ENCODE measurements at regions not wholly inside any gene's neighbourhood (a gene's known extent, or its start where the extent isn't known, plus 50 kb on each side); places are given as distances from the start of the nearest gene placed in this dataset.

DNA sequence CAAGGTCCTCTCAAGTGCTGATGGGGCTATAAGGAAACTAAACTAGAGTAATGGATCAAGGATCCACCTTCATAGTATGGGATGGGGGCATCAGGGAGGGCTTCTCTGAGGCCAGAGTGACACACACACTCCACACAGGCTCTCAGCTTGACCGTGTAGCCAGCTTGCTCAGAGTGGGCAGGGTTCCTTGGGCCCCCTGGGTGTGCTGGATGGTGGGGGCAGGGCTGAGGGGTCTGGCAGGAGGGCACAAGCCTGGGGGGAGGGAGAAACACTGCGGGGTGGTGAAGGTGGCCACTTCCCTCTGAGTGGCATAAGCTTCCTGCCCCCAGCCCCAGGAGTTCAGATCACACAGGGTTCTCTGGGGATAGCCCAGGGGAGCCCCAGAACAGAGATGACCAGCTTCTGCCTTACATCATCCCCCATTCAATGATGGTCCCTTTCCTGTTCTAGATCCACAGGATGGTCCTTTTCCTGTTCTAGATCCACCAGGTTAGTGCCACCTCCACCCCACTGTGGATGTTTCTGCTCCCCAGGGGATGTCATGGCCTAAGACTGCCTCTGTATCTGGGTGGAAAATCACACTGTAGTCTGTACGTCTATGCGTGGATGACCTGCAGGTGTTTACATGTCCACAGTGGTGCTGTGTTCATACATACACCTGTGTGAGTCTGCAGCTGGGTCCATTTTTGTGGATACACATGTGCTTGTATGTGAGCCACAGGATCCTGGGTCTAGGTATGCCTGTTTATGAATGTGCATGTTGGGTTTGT lies 525.0 kb downstream of the PTPRU start:
- intact Hi-C loops (cut with DNase I) = no loop called here
- H3K4me1 ChIP-seq = no peaks in the 10 kb centered on the region
- no peak overlapping the region for H3K4me3 ChIP-seq
- no peaks in the 10 kb centered on the region for H3K27me3 ChIP-seq
- DNase-seq (ENCODE audit: low spot score in 2 of 2) = no peak
- peaks cover 0 to 3% of the 10 kb centered on the region in 2 donors for H3K9me3 ChIP-seq
- TF ChIP-seq, protein P1, sequence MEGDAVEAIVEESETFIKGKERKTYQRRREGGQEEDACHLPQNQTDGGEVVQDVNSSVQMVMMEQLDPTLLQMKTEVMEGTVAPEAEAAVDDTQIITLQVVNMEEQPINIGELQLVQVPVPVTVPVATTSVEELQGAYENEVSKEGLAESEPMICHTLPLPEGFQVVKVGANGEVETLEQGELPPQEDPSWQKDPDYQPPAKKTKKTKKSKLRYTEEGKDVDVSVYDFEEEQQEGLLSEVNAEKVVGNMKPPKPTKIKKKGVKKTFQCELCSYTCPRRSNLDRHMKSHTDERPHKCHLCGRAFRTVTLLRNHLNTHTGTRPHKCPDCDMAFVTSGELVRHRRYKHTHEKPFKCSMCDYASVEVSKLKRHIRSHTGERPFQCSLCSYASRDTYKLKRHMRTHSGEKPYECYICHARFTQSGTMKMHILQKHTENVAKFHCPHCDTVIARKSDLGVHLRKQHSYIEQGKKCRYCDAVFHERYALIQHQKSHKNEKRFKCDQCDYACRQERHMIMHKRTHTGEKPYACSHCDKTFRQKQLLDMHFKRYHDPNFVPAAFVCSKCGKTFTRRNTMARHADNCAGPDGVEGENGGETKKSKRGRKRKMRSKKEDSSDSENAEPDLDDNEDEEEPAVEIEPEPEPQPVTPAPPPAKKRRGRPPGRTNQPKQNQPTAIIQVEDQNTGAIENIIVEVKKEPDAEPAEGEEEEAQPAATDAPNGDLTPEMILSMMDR (IDR thresholded peaks at IDR 0.05) = no peak
- no peaks in the 10 kb centered on the region for H3K36me3 ChIP-seq
- no peak overlapping the region for H3K27ac ChIP-seq

DNA sequence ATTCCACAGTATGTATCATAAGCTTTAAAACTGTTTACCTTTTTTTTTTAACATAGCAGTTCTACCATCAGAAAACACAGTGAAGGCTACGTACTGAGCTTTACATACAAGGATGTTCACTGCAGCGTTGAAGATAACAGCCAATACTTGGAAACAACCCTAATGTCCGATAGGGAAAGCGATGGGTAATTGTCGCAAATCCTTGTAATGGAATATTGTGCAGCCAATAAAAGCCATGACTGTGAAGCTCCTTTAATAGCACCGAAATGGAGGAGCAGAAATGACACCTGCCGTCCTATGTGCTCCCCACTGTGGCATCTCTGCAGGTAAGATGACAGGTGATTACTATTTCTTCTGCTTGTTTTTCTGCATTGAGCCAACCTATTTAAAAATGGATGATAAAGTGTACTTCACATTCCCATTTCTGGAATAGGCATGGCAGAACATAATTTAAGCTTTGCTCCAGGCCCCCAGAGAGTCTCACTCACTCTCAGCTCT lies 523.8 kb downstream of the PTPRU start:
- TF ChIP-seq, protein P1 (IDR thresholded peaks at IDR 0.05) = no peak
- H3K27me3 ChIP-seq = no peaks in the 10 kb centered on the region
- H3K36me3 ChIP-seq = no peaks in the 10 kb centered on the region
- no peak overlapping the region for H3K27ac ChIP-seq
- no peak overlapping the region for H3K4me3 ChIP-seq
- H3K4me1 ChIP-seq = no peaks in the 10 kb centered on the region
- DNase-seq (ENCODE audit: low spot score in 2 of 2) = no peak
- intact Hi-C loops (cut with DNase I) = no loop called here
- peaks cover 0 to 3% of the 10 kb centered on the region in 2 donors for H3K9me3 ChIP-seq

DNA sequence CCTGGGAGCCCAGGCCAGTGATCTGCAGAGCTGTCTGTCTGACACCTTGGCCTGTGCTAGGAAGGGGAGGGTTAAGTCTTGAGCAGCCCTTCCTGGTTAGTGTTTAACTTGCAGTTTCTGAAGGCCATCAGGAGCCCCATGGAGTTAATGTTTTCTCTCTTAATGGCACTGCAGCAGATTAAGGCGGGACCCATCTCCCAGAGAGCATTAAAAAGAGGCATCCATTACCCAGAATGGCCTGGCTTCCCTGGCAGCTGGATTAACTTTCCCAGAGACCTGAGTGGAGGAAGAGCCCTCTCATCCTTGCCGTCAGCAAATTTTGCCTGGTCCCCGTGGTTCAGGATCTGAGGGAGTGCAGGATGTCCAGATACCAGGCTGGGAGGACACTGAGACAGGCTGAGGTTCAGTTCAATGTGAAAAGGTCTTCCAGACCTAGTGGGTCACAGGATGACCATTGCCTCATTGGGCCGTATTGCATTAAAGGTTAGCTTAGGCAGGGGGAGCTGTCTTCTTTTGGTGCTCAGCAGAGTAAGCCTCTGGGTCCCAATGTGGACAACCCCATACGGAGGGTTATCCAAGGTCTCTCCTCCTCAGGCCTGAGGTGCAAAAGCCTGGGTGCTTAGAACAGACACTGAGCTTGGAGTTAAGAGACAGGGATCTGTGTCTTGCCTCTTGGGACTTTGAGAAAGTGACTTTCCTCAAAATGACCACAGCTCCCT lies 522.6 kb downstream of the PTPRU start:
- H3K4me3 ChIP-seq = no peak overlapping the region
- intact Hi-C loops (cut with DNase I) = no loop called here
- no peaks in the 10 kb centered on the region for H3K27me3 ChIP-seq
- H3K4me1 ChIP-seq = no peaks in the 10 kb centered on the region
- peaks cover 0 to 3% of the 10 kb centered on the region in 2 donors for H3K9me3 ChIP-seq
- H3K36me3 ChIP-seq = no peaks in the 10 kb centered on the region
- no peak overlapping the region for H3K27ac ChIP-seq
- no peak for DNase-seq (ENCODE audit: low spot score in 2 of 2)
- TF ChIP-seq, protein P1 (IDR thresholded peaks at IDR 0.05) = no peak

DNA sequence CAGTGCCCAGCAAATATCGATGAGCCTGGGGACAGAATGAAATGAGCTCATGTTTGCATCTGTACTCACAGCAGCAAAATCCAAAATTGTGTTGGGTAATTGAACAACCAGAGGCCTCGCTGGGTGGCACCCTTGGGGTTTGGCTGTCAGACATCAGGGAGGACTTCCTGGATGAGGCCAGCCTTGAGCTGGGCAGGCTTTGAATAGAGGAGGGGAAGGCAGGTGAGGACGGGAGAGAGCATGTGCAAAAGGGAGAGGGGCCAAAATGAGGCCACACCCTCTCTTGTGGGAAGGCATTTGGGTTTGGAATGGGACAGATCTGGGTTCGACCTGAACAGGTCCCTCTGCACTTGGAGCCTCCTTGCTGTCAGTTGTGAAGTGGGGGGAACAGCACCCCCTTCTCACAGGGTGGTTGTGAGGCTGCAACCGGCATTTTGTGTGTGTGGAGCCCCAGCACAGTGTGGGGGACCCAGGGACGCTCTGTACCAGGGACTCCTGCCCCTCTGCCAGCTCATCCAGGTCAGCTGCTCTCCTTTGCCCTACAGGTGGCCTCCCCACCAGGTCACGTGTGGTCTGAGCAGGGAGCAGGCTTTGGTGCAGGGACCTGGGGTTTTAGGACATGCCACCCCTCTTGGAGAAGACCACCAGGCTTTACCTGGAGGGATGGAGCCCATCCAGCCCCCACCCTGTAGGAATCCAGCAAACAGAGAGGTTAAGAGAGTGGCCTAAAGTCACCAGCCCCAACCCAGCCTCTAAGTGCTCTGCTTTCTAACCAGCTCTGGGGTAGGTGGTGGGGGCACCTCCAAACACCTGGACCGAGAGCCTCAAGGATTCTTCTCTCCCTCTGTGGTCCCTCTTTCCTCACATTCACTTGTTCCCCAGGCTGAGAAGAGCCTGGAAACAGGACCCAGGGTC lies 521.8 kb downstream of the PTPRU start:
- Histone ChIP-seq H3K4me3 (no peak overlapping the region), H3K27me3 (no peaks in the 10 kb centered on the region), H3K27ac (no peak overlapping the region), H3K36me3 (no peaks in the 10 kb centered on the region), H3K4me1 (no peaks in the 10 kb centered on the region), H3K9me3 (no peaks in the 10 kb centered on the region)
- intact Hi-C loops (cut with DNase I) = no loop called here
- no peak for DNase-seq (ENCODE audit: low spot score in 2 of 2)
- TF ChIP-seq, protein P1 (IDR thresholded peaks at IDR 0.05) = no peak

DNA sequence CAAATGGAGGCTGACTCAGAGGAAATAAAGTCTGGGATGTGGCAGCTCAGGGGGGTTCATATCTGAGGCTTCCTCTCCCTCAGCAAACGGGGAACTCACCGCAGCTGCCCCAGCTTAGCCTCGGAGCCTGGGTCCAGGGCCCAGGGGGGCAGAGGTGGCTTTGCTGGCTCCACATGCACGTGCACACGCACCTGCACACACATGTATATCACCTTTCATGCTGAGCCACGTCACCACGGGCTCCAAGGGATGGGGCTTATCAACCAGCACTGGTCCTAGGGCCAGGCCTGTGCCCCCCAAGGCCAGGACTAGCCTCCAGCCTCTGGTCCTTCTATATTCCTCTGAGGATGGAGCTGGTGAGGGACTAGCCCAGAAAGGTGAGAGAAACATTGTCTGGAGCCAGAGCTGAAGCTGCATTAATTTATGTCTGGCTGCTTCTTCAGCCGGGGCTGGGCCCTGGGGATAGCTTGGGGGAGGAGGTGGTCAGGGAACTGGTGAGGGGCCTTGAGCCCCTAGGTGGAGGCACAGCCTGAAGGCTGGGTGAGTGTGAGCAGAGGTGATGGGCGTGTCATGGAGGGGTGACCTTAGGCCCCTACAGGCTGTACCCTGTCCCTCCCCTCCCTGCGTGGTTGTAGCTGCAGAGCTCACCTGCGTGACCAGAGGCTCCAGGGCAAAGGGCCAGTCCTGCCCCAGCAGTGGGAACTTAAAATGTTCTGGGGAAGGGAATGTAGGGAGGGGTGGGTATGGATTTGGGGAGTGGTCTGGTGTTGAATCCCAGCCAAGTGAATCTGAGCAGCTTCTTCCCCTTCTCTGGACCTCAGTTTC lies 520.8 kb downstream of the PTPRU start:
- TF ChIP-seq, protein P1 (IDR thresholded peaks at IDR 0.05) = no peak
- no peak overlapping the region for H3K27ac ChIP-seq
- no peak overlapping the region for H3K4me3 ChIP-seq
- intact Hi-C loops (cut with DNase I) = no loop called here
- DNase-seq (ENCODE audit: low spot score in 2 of 2) = no peak
- no peaks in the 10 kb centered on the region for H3K36me3 ChIP-seq
- H3K27me3 ChIP-seq = no peaks in the 10 kb centered on the region
- H3K4me1 ChIP-seq = no peaks in the 10 kb centered on the region
- H3K9me3 ChIP-seq = no peaks in the 10 kb centered on the region
